Left forelimb (tissue), 1 donor: ENCODE measurements at regions not wholly inside any gene's neighbourhood (a gene's known extent, or its start where the extent isn't known, plus 50 kb on each side); places are given as distances from the start of the nearest gene placed in this dataset.

ENCODE experiments used
- DNase-seq: peaks from one replicate; pipeline ENCODE4 v3.0.0-alpha.2; 2018; ENCODE audit warnings: low spot score

DNA sequence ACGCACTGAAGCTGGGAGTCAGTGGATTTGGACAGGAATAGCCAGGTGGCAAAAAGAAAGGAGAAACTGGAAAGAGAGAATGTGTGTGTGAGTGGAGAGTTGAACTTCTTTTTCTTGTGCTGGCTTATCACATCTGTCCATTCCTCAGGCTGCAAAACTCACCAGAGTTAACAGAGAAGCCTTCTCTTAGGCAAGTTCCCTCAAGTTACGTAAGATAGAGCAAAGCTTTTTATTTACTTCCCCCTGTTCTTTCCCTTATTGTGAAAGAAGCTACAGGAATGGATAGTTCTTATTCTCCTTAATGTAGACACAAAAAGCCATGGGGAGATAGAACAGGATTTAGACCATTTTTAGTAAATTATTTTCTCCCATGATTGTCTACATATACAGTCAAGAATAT lies 188.6 kb downstream of the BMP2 start:
- DNase-seq, result no peak

DNA sequence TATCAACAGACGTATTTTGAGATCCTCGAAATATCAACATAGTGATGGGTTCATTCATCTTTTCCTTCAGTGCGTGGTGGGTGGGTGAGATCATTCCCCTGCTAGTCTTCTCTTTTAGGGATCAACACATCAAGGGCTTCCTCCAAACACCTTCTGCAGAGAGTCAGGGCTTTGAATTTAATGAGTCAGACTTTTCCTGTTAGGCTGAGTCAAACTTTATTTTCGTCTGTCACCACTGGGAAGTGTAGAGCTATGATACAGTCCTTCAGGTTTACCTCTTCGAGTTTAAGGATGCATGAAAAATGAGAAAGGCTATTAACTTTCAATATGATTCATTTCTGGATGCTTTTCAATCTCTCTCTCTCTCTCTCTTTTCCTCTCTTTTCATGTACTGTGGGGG lies 189.1 kb downstream of the BMP2 start:
- no peak for DNase-seq

GRCh38 chr20:6959900-6960312 lies 192.4 kb downstream of the BMP2 start:
- DNase-seq, result no peak

DNA sequence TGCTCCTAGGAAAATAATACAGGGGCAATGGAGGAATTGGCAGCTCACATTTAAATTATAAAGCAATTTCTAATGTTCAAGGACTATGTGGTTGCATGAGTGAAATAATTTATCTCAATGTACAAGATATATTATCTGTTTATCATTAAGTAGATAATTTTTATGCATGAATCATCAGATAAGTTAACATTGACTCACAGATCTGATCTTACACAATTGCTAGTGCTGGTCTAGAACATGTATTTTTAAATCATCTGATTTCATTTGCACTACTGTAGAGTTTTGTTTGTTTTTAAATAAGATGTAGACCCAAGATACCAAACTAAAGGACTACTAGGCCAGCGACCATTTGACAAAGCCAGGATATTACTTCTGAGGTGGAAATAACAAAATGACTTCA lies 199.2 kb downstream of the BMP2 start:
- DNase-seq, result no peak

DNA sequence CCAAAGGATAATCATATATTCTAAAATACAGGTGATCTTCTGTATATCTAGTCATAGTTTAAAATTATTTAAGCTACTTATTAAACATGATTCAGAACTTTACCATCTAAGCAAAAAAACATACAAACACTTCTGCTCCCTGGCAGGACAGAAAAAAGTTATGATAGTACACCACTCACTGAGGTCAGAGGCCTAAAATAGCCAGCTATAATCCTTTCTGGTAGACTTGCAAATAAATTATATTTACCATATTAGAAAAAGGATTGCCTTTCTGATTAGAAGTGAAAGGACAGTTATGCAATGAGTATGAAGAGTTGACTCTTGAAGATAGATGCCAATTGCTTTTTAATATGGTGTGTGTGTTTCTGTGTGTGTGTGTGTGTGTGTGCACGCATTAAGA lies 207.4 kb downstream of the BMP2 start:
- no peak for DNase-seq

DNA sequence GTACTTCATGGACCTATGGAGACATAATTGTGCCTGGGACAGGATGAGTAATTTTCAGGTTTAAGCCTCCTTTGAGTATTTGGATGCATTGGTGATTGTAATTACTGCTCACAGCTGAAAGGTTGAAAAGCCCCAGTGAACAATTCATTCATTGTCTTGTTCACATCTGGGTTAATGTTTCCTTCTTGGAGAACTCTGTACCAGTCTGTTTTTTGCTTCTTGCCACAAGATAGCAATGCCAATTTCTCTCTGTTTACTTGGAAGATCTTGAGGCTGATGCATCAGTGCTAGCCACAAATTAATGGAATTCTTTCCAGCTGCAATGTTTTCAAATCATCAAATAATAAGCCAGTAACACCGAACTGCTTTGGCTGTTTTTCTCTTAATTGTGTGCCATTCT lies 207.8 kb downstream of the BMP2 start:
- no peak for DNase-seq

GRCh38 chr20:6976106-6976900 lies 208.8 kb downstream of the BMP2 start:
- no peak for DNase-seq

DNA sequence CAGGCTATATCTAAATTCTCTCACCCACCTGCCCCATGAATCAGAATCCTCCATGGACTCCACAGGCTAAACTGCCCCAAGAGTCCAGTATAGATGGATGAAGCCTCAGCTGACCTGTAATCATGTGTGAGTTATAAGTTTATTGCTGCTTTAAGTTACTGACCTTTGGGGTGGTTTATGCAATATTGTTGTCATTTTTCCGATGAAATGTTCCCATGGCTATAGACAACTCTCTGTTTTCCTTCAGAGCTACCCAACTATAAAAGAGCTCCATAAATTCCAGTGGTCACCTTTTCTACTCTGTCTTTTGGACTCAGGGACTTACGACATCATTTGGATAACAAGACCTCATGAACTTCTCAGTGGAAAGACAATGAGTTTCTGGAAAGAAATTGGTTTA lies 212.1 kb downstream of the BMP2 start:
- no peak for DNase-seq

DNA sequence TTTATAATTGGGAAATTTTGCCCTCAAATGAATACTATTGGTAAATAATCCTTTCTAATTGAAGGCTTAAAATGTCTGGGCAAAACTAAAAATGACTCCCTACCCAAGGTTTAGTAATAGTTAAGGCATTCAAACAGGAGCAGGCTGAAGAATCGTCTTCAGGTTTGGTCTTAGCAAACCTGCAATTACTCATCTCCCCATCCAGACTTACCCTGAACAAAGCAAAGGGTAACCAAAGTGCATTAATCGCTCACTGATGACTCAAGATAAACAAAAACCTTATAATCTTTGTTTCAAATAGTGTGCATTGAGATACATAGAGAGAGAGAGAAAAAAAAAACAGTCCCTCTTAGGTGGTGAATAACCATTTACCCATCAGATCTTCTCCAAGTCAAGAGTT lies 225.5 kb downstream of the BMP2 start:
- no peak for DNase-seq

DNA sequence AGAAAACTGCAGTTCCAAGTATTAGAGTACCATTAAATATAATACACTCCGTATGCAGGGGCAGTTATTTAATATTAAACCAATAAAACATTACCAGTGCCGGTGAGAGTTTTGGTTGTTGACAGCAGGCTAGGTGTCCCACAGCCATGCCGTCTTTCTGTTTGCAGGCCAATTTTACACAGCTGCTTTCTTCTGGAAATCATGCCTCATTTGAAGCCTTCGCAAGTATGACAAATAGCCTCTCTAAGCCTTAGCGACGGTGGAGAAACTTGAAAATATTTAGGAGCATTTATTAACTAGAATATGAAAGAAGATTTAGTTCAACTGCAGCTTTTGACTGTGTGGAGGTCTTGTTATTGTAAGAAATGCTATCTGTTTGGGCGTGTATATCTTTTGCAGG lies 226.0 kb downstream of the BMP2 start:
- DNase-seq, result no peak

DNA sequence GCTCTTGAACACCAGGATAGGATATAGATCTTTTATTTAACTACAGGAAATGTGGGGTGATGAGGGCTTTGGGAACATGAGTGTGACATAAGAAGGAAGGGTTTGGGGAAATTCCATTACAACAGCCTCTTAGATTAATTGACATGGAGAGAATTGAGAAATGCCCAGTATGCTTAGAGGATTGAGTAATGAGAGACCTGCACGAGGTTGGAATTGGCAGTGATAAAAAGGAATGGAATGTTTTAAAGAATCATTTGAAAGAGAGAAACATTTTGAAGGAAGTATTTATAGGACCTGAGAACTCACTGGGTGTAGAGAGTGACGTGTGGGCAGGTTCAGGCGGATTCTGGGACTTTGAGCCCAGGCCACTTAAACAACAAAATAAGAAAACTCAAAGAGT lies 227.0 kb downstream of the BMP2 start:
- no peak for DNase-seq

DNA sequence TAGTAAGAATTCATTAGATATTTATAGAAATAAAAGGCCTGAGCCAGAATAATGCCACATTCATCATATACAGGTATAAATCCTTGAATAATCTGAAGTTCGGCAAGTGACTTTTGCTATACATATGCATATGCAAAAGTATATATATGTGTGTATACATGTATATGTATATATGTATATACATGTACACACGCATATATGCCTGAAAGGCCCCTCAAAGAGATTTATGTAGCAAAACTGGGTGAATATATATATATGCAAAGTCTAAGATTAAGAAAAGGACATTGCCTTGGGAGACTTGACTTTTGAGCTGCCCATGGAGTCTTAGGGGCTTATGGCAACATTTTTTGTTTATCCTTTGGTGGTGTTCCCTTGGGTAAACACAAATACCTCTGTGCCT lies 231.4 kb downstream of the BMP2 start:
- DNase-seq, result no peak

- DNase-seq, result no peak
These were observed 231.9 kb downstream of the BMP2 start for GRCh38 chr20:6999381-6999780.

GRCh38 chr20:7003598-7003997 lies 236.1 kb downstream of the BMP2 start:
- DNase-seq, result no peak

GRCh38 chr20:7004801-7005200 lies 237.3 kb downstream of the BMP2 start:
- no peak for DNase-seq

DNA sequence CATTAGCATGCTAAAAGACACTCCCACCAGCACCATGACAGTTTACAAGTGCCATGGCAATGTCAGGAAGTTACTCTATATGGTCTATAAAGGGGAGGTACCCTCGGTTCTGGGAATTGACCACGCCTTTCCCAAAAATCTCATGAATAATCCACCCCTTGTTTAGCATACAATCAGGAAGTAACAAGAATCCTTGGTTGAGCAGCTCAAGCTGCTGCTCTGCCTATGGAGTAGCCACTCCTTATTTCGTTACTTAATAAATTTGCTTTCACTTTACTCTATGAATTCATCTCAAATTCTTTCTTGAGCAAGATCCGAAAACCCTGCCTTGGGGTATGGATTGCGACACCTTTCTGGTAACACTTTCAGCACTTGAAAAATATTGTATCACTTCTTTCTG lies 243.0 kb downstream of the BMP2 start:
- no peak for DNase-seq

GRCh38 chr20:7015257-7015656 lies 247.8 kb downstream of the BMP2 start:
- no peak for DNase-seq

GRCh38 chr20:7022597-7022996 lies 255.1 kb downstream of the BMP2 start:
- DNase-seq, result no peak

DNA sequence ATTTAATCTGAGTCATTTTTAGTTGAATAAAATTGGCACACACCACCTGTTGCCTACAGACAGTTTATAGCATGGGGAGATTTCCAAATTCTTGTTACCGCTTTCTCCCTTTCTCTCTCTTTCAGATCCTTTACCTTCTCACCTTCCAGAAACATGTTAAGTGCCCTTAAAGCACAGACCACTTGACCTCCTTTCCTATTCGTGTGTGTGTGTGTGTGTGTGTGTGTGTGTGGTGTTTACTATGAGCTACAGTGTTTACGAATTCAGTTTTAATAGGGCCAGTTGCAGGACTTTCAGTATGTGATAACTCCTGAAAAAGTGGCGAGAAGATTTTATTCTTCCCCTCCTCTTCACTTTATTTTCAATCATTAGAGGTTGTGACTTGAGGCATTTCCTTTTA lies 258.1 kb downstream of the BMP2 start:
- no peak for DNase-seq

DNA sequence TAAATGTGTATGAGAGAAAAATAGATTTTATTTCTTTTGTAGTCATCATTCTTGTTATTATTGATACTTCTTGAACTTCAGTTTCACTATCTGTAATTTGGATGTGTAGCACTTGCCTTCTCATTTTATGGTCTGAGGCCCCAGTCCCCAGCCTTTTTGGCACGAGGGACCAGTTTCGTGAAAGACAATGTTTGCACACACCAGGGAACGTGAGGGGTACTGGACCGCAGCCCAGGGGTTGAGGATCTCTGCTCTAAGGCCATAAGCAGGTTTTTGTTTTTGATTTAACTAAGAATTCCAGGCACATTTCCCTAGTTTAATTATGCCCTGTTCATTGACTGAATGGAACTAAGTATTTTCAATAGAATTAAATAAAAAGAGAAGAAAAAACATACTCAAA lies 261.5 kb downstream of the BMP2 start:
- DNase-seq, result no peak

GRCh38 chr20:7031222-7031621 lies 263.7 kb downstream of the BMP2 start:
- no peak for DNase-seq

- no peak for DNase-seq
These were observed 270.5 kb downstream of the BMP2 start for GRCh38 chr20:7038029-7038428.

DNA sequence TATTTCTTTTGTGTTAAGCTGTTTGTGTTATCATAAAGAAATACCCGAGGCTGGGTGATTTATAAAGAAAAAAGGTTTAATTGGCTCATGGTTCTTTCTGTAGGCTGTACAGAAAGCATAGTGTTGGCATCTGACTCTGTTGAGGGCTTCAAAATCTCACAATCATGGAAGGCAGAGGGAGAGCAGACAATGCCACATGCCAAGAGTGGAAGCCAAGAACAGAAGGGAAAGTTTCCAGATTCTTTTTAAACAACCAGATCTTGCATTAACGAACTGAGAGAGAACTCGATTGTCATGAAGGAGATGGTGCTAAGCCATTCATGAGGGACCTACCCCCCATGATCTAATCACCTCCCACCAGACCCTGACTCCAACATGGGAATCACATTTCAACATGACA lies 290.1 kb downstream of the BMP2 start:
- no peak for DNase-seq

- DNase-seq, result no peak
These were observed 311.3 kb downstream of the BMP2 start for GRCh38 chr20:7078804-7079203.

DNA sequence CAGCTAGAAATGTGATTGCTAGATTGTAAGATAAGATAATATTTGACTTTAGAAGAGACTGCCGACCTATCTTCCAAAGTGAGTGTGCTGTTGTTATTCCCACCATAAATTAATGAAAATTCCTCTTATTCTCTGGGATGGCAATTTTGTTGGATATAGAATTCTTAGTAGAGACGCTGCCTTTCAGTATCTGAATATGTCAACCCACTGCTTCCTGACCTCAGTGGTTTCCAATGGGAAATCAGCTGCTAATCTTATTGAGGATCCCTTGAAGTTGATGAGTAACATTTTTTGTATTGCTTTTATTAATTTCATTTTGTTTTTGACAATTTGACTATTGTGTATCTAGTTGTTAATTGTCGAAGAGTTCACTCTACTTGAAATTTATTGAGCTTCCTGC lies 313.0 kb downstream of the BMP2 start:
- DNase-seq, result no peak
